GM21576 (cell line): ENCODE measurements at regions not wholly inside any gene's neighbourhood (a gene's known extent, or its start where the extent isn't known, plus 50 kb on each side); places are given as distances from the start of the nearest gene placed in this dataset.
A peak's percentile ranks its signal among the peaks of the same experiment; 100 is the strongest.
"Not testable (repeated sequence)": the region's sequence is repeated elsewhere in the genome, so short reads cannot be mapped to it uniquely, and the experiment has no call there.

Source experiments
- ATAC-seq: cut with Tn5 transposase; IDR thresholded peaks from one replicate; pipeline ENCODE4 v1.9.1; 2021; ENCODE audit warnings: mild to moderate bottlenecking, moderate library complexity; ENCODE audit not compliant: unreplicated experiment

DNA sequence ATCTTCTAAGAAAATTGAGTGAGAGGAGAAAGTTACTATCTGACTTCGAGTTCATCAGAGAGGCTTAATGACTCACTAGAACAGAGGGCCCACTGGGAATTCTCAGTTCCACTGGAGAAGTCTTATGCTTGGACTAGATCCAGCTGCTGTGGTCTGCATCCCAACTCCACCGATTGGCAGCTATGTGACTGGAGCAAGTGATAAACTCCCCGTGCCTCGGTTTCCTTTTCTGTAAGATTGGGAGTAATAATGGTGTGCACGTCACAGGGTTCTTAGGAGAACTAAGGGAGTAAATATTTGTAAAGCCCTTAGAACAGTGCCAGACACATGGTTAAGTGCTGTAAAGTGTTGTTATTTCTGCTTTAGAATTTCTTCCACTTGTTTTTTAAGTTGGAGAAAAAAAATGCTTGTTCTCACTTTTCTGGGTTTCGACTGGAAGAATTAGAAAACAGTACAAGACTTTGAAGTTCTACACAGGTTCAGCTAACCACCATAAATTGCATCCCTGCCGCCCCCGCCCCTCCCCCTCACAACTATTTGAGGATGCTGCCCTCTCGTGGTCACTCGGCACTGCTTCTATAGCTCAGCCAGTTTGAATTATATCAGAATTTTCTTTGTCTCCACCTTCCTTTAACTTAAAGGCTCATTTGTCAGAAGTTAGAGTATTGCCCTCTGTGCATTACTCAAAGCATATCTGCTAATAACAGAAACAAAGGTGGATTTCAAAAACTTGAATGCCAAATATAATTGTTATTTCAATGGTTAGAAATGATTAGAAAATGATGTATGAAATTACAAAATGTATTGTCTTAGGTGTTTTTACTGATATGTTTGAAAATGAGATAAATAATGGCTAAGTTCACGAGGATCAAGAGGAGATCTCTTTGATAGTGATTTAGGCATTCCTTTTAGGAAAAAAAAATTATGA lies 95.0 kb upstream of the IFNGR1 start:
- ATAC-seq = no peak

DNA sequence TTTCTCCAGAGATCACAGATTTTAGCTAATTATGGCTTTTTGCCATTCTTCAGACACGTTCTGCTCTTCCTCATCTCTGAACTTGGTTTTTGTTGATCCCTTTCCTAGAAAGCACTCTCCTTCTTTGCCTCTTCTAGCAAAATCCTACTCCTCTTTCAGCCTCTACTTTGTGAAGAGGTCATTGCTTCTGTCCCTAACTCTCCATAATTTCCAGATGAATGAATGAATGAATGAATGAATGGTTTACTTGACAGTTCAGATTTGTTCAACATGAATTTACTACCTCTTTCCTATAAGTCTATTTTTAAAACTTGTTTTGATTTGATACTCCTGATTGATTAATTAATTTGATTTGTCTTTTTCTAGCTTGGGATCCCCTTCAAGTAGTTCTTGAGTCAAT lies 94.0 kb upstream of the IFNGR1 start:
- no peak for ATAC-seq

DNA sequence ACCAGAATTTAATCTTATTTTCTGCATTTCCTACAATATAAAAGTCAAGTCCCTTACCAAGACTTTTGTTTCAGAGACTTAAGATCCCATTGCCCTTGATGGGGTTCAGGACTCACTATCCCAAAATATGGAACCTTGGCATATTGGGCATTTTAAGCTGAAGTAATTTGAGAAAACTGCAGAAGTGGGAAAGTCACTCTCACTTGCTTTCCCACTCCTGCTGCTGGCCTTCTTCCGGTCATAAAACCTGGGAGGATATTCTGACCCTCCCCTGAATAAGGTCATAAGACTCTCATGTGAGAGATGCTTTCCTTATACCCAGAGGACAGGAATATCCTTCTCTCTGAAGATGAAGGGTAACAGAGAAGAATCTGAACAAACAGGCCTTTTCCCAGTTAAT lies 92.8 kb upstream of the IFNGR1 start:
- no peak for ATAC-seq

DNA sequence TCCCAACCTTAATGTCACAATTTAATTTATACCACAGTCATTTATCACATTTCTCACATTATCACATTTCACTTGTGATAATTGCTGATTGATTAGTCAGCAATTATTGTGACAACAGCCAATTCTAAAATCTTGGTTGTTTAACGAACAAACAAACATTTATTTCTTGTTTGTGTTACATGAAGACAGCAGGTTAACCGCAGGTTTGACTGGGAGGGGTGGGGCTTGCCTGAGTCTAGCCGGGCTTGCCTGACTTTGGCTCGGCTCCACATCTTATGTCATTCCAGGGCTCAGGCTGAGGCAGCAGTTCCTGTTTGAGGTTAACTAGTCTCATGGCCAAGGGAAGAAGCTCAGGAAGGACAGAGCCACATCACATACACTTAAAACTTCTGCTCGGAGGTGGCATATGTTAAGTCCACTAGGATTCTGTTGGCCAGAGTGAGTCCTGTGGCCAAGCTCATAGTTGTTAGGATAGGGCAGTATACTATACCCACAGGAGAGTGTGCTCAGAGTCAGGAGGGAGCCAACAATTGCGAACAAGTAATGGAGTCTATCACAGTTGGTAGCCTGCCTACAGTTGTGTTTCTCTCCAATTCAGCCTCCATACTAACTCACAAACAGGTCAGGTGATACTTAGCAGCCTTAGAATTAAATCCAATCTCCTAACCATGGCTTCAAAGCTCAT lies 90.0 kb upstream of the IFNGR1 start:
- no peak for ATAC-seq

DNA sequence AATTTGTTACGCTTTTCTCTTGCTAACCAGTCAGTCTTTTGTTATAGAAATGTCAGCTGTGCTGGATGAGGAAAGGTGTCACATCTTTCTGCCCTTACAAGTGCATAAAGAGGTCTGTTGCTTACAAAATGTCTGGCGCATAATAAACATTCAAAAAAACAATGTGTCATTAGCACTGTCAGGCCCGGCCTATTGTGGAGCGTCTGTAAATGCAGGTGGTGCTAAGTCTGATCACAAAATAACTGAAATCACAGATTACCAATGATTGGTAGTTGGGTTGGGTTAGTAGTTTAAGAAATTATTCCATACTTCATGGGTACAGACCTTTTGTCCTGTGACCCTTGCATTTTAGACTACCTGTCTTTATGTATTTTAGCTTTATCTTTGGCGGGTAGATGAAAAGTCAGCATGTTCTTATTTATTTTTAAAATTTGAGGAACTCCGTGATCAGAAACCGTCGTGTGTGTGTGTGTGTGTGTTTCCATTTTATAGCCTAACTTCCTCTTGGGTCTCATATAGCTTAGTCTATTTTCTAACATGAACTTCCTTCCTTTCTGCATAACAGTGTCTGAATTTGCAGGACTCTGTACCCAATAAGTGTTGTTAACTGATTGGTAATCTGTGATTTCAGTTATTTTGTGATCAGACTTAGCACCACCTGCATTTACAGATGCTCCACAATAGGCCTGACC lies 88.1 kb upstream of the IFNGR1 start:
- no peak for ATAC-seq

DNA sequence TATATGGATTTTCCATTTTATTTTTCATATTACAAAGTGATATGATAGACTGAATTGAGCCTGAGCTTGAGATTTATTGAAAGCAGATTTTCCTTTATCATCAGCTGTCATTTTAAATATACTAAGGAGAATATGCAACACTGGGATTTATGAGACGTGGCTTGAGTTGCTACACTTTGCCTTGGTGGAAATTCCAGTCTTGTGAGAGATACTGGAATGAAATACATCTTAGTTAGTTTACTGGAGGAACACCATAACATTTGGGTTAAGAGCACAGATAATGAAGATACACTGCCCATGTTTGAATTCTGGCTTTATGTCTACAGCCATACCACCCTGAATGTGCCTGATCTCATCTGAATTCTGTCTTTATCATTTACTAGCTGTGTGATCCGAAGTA lies 86.5 kb upstream of the IFNGR1 start:
- ATAC-seq = no peak

DNA sequence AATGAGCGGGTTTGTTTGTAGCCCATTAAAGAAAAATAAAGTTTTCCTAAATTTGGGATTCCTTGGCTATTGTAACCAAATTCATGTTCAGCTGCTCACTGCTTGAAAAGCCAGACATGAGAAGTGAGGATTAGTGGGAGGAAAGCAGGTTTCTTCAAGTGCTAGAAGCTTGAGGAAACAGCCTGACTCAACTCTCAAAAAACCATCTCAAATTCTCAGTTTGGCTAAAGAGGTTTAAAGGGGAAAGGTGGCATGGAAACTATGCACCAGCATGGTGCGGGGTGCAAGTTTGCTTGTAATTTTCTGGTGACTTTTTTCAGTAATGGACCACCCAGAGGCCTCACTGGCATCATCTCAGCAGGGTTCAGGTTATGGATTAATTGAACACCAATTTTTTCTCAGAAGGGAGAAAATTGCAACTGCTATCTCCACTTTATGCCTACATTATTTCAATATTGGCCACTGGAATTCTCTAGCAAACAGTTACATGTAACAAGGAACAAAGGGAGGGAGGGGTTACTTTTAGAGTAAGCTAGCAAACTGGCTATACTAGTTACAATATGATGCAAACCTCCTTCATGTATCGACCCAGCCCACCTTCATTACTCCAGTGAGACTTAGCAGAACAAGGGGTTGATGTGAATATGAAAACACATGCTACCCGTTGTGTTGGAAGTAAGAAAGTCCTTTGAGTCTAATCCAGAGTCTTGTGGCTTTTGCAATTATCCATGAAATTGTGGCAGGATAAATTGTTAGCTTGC lies 85.0 kb upstream of the IFNGR1 start:
- ATAC-seq = no peak

DNA sequence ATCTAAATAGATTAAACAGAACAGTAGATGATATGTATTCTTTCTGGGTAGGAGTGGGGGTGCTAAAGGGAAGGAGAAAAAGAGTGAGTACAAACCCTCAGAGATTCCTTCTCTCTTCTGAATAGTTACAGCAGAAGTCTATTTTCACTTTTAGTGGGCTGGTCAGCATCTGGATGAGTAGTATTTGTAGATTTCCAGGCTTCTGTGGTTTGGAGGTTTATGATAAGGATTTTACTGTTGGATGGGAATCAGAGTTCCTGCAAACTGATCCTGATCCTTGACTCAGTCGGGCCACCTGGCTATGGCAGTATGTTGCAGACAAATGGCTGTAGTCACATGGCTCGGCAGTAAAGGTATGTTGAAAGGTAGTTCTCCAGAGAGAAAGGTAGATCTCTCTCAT lies 84.3 kb upstream of the IFNGR1 start:
- no peak for ATAC-seq

DNA sequence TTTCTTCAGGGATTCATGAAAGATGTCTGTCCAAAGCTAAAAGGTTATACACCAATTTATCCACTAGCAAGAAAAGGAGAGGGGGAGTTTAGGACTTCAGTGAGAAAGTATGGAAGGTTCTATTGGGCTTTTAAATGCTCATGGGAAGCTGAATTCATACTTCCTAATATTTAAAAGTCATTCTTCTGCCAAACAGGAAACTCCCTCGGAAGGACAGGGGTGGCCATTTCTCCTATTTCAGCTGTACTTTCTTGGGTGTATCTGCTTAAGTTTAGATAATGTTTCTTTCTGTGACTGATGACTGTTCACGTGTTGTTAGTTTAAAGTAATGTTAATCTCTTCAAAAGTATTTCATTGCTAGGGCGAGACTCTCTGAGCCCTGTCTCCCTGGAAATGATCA lies 80.5 kb upstream of the IFNGR1 start:
- ATAC-seq = no peak

DNA sequence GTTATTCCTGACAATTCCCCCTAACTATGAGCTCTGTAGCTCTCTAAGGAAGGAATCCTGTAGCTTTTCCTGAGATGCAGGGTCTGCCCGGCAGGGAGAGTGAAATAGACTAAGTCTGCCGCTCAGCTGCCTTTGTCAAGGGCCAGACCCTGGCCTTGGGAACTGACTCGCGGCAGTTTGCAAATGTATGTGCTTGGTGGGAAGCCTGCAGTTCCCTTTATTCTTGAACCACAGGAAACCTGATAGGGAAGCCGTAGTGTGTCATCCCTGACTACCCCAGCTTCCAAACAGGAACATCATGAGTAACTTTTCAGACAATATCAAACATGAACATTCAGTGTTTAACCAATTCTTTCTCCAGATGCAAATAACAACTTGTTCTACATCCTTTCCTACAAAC lies 78.7 kb upstream of the IFNGR1 start:
- no peak for ATAC-seq

DNA sequence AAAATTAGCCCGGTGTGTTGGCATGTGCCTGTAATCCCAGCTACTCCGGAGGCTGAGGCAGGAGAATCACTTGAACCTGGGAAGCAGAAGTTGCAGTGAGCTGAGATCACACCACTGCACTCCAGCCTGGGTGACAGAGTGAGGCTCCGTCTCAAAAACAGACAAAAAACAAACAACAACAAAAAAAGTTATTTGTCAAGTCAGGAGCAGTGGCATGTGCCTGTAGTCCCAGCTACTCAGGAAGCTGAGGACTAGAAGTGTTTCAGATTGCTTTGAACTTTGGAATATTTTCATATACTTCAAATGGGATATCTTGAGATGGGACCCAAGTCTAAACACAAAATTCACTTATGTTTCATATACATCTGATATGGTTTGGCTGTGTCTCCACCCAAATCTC lies 73.1 kb upstream of the IFNGR1 start:
- not testable (repeated sequence) for ATAC-seq

DNA sequence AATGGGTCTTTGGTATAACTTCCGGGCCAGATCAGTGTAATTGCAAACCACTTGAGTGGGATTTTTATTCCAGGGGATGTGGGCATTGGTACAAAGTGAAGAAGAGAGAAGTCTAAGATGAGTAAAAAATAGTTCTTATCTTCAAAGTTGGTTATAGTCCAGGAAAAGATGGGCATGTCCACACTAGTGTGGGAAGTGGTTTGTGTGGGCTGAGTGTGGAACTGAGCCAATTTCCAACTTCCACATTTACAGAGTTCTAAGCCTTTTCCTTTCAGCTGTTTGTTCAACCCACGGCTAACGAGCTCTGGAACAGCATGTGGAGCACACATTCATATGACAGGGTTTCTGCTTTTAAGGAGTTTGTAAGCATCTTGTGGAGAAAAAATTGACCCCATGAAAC lies 72.3 kb upstream of the IFNGR1 start:
- ATAC-seq = no peak

DNA sequence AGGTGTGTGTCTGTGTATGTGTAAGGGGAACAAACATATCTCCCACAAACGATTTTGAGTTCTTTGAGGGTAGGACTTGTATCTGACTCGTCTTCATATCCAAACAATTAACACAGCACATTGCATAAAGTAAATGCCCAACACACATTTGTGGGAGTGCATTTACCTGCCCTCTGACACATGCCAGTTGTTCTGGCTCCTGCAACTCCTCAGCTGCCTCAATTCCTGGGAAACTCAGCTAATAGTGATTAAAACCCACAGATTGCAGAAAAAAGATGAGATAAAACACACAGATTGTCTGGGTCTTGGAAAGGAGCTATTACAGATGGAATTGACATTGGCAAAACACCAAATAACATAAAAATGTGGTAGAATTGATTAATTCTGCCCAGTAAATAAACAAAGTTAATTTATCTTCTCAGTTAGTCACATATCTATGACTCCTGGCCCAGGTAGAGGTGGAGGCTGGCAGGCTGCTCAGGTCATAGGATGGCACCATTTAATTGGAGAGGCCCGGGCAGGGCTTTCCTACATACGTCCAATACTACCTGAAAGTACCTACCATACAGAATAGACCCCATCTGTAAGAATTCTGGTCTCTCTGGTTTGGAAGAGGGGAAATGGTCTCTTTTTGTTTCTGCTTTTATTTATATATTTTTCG lies 71.5 kb upstream of the IFNGR1 start:
- no peak for ATAC-seq

DNA sequence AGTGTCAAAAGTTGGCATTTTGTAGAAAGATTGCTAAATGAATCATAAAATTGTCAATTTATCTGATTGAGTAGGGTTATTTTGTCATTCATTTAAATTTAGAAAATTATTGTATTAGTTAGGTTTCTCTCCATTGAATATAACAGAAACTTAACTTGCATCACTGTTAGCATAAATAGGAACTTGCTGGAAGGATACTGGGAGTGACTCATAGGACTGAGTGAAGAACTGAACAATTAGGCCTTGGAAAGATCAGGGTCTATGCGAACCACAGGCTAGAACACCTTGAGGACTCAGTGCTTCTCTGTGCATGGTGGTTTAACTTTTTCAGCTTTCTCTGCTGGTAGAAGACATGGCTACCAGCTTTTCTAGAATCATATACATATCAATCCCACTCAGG lies 67.7 kb upstream of the IFNGR1 start:
- no peak for ATAC-seq

DNA sequence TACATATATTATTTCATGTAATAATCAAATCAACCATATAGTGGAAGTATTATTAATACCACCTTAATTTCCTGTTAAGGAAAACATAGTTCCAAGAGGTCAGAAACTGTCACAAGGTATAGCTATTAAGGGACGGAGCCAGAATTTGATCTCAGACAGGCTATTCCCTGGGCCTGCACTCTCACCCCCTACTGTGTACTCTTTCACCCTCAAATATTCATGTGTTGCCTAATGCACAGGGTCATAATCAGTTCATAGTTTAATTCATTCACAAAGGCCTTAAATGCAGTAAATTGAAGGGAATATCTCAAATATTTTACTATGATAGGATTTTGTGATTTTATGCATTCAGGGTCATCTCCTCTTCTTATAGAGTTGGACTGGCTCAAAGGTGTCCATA lies 67.2 kb upstream of the IFNGR1 start:
- ATAC-seq = no peak

DNA sequence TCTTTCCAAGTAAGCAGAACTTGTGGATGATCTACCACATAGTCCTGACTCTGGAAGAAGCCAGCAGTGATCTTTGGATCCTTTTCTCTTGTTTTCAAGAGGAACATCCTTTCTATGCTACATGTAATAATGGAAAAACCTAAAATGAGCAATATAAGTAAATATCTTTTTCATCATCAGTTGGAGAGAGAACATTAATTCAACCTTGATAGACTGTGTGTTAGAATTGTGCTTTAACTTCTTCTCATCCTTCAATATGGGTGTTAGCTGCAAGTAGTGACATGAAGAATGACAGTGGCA lies 65.6 kb upstream of the IFNGR1 start:
- ATAC-seq = no peak

DNA sequence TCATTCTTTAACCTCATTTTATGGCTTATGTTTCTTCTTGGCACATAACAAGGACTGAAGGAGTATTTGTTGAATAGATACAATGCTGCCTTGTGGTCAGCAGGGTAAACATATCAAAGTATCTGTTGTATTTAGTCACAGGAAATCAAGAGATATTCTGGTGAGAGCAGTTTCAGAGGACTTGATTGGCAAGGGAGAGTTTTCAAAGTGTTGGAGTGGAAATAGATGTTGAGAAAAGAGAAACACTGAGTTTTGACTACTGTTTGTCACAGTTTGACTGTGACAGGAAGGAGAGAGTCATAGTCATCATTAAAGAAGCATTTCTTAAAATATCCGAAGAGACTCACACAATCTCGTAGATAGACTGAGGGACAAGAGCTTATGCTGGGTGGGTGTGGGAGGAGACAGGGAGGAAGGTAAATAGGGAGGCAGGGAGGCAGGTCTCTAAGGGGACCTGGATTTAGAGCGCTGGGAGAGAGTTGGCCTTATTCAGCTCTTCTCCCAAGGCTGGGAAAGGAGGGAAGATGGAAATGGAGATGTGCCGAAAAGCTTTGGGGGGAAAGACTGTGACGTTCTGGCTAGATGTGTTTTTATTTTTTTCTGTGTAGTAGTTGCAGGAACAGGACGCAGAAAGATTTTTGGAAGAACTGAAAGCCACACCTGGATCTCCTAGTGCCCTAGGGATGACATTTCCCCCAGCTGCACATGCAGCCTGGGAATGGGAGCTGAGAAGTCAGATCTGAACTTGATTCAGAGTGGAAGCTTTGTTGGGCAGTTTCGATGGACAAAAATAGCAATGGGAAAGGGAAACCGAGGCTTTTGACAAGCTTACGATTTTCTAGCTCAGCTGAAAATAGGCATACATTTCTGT lies 65.0 kb upstream of the IFNGR1 start:
- peak; percentile 78 for ATAC-seq

DNA sequence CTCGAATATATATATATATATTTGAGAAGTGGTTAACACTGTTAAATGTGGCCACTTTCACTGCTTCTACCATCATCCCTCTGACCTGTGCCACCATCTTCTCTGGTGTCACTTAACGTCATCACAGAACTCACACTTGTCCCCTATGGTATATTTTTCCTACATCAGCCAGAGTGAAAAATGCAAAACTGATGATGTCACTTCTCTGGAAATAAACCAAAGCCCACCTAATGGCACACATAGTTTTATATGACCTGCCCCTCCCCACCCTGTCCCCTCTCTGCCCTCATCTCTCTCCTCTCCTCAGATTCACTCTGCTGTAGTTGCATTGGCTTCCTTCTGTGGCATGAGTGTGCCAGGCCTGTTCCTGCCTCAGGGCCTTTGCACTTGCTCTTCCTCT lies 63.9 kb upstream of the IFNGR1 start:
- no peak for ATAC-seq

DNA sequence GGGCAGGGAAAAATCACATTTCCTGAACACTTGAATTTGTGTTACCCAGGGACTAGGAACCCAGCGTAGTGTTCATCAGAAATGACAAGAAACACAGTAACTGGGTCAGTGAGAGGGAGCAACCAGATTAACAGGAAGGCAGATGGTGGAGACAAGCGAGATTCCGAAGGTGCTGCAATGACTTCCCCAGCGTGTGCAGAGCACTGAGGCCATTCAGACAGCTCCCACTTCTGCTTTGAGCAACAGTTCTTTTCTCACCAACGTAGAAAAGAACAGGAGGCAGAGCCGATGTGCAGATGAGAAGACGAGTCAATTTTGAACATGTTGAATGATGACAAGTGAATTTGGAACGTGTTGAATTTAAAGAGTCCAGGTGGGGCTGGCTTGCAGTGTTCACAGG lies 63.1 kb upstream of the IFNGR1 start:
- ATAC-seq = no peak

DNA sequence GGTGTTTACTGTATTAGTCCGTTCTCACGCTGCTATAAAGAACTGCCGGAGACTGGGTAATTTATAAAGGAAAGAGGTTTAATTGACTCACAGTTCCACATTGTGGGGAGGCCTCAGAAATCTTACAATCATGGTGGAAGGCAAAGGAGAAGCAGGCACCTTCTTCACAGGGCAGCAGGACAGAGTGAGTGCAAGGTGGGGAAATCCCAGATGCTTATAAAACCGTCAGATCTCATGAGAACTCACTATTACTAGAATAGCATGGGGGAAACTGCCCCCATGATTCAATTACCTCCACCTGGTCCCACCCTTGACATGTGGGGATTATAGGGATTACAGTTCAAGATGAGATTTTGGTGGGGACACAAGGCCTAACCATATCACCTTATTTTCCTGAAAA lies 60.1 kb upstream of the IFNGR1 start:
- ATAC-seq = not testable (repeated sequence)
